ENCODE measurements at regions not wholly inside any gene's neighbourhood (a gene's known extent, or its start where the extent isn't known, plus 50 kb on each side); places are given as distances from the start of the nearest gene placed in this dataset.

DNA sequence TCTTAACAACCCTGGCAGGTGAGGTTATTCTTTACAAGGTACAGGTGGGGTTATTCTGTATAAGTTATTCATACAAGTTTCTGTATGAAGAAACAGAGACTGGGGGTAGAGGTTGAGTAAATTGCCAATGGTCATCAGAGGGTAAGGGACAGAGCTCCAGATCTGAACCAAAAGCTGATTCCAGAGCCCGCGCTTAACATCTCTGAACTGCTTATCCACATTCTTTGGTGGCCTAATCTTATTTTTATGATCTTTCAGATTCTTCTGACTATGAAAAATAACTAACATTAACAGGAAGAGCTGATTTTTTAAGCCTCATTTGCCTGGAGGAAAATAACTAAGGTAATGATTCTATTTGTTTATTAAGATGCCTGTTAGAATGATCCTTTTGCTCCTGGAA, 63.9 kb upstream of the BARHL2 start:
- in situ Hi-C loops (cut with MboI; ENCODE audit: low pct_ligation_motif_present in 1 of 4, low pct_unique_long_range_greater_than_20kb in 1 of 4, low sequenced_read_pairs in 3 of 4), result no loop called here
- Histone ChIP-seq H3K27ac (no peak overlapping the region), H3K4me3 (no peak overlapping the region), H3K9me3 (no peaks in the 10 kb centered on the region), H3K4me1 (no peaks in the 10 kb centered on the region), H3K36me3 (no peaks in the 10 kb centered on the region), H3K27me3 (no peaks in the 10 kb centered on the region)
- 97 to 100% methylated on average over 2 of the region's 2 CpGs for WGBS, 2 donors (ENCODE audit: low coverage in 1 of 2)
- TF ChIP-seq POLR2A (IDR thresholded peaks at IDR 0.05) (no peak), POLR2AphosphoS5 (IDR thresholded peaks at IDR 0.05) (no peak), EP300 (IDR thresholded peaks at IDR 0.05; ENCODE audit: low read depth) (no peak)
- TF ChIP-seq, protein P1, sequence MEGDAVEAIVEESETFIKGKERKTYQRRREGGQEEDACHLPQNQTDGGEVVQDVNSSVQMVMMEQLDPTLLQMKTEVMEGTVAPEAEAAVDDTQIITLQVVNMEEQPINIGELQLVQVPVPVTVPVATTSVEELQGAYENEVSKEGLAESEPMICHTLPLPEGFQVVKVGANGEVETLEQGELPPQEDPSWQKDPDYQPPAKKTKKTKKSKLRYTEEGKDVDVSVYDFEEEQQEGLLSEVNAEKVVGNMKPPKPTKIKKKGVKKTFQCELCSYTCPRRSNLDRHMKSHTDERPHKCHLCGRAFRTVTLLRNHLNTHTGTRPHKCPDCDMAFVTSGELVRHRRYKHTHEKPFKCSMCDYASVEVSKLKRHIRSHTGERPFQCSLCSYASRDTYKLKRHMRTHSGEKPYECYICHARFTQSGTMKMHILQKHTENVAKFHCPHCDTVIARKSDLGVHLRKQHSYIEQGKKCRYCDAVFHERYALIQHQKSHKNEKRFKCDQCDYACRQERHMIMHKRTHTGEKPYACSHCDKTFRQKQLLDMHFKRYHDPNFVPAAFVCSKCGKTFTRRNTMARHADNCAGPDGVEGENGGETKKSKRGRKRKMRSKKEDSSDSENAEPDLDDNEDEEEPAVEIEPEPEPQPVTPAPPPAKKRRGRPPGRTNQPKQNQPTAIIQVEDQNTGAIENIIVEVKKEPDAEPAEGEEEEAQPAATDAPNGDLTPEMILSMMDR (IDR thresholded peaks at IDR 0.05), result no peak
- intact Hi-C loops (cut with DNase I; ENCODE audit: low total_unique reads), result no loop called here
- no peak for DNase-seq

DNA sequence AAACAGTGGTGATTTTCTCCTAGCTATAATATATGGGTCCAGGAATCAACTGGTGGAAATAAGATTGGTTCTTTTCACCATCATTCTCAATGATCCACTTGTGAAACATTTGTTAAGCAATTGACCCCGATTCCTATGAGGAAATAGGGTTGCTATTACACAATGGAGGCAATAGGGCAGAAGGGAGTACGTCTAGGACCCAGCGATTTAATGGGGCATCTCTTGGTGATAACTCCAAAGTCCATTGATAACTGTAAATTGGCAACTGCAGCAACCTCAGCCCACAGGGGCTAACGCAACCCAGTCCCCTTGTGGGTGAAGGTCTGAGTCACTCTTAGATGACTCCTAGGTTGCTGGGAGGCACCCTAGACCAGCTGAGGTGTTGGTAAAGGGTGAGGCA, 62.5 kb upstream of the BARHL2 start:
- H3K27ac ChIP-seq, result no peak overlapping the region
- H3K27me3 ChIP-seq, result no peaks in the 10 kb centered on the region
- DNase-seq, result no peak
- no peaks in the 10 kb centered on the region for H3K36me3 ChIP-seq
- no peak overlapping the region for H3K4me3 ChIP-seq
- intact Hi-C loops (cut with DNase I; ENCODE audit: low total_unique reads) (no loop called here), in situ Hi-C loops (cut with MboI; ENCODE audit: low pct_ligation_motif_present in 1 of 4, low pct_unique_long_range_greater_than_20kb in 1 of 4, low sequenced_read_pairs in 3 of 4) (no loop called here)
- no peaks in the 10 kb centered on the region for H3K9me3 ChIP-seq
- no peaks in the 10 kb centered on the region for H3K4me1 ChIP-seq
- 97 to 100% methylated on average over 1 to 4 of the region's 4 CpGs for WGBS, 2 donors (ENCODE audit: low coverage in 1 of 2)
- TF ChIP-seq POLR2AphosphoS5 (IDR thresholded peaks at IDR 0.05), result no peak
- TF ChIP-seq POLR2A (IDR thresholded peaks at IDR 0.05), result no peak
- TF ChIP-seq, protein P1 (IDR thresholded peaks at IDR 0.05), result no peak
- TF ChIP-seq EP300 (IDR thresholded peaks at IDR 0.05; ENCODE audit: low read depth), result no peak

DNA sequence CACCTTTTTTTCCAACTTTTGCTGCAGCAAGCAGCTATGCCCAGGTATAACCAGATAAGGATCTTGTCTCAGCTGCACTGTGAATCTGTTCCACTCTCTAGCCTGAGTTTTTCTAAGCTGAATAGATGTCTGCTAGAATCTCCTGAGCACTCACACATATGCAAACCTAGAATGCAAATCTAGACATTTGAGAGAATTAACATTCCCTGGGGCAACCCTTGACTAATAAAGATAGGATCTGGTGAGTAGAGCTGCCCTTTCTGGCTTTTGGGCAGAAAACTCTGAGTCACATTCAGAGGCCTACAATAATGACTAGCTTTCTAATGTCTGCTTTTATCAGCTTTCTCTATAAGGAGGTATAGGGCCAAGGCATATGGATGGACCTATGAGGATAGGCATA, 61.4 kb upstream of the BARHL2 start:
- in situ Hi-C loops (cut with MboI; ENCODE audit: low pct_ligation_motif_present in 1 of 4, low pct_unique_long_range_greater_than_20kb in 1 of 4, low sequenced_read_pairs in 3 of 4) (no loop called here), intact Hi-C loops (cut with DNase I; ENCODE audit: low total_unique reads) (no loop called here)

DNA sequence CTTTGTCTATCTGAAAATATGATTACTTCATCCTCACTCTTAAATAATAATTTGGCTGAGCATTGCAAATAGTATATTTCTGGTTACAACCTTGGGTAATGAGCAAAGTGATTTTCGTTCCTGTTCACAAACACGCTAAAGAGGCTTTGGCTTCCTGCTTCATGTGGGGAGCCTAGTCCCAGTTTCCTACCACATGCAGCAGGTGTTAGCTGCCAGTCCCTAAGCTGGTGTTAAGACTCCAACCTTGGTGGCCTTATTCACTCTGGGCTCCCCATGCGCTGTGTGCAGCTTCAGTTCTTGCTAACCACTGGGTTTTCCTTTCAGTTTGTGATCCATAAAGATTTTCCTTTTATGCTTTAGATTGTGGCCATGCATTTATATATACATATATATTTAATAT, 56.7 kb upstream of the BARHL2 start:
- 85 to 92% methylated on average over 2 to 3 of the region's 3 CpGs for WGBS, 2 donors (ENCODE audit: low coverage in 1 of 2)
- intact Hi-C loops (cut with DNase I; ENCODE audit: low total_unique reads), result no loop called here

More for the DNA sequence above, 61.4 kb upstream of the BARHL2 start:
- no peak for DNase-seq
- Histone ChIP-seq H3K27me3 (no peaks in the 10 kb centered on the region), H3K4me1 (no peaks in the 10 kb centered on the region), H3K9me3 (no peaks in the 10 kb centered on the region), H3K36me3 (no peaks in the 10 kb centered on the region), H3K27ac (no peak overlapping the region), H3K4me3 (no peak overlapping the region)
- TF ChIP-seq EP300 (IDR thresholded peaks at IDR 0.05; ENCODE audit: low read depth), result no peak
- no peak for TF ChIP-seq POLR2AphosphoS5 (IDR thresholded peaks at IDR 0.05)
- TF ChIP-seq POLR2A (IDR thresholded peaks at IDR 0.05), result no peak
- TF ChIP-seq, protein P1 (IDR thresholded peaks at IDR 0.05), result no peak

More for the DNA sequence above, 56.7 kb upstream of the BARHL2 start:
- H3K27me3 ChIP-seq, result no peaks in the 10 kb centered on the region
- no peaks in the 10 kb centered on the region for H3K36me3 ChIP-seq
- in situ Hi-C loops (cut with MboI; ENCODE audit: low pct_ligation_motif_present in 1 of 4, low pct_unique_long_range_greater_than_20kb in 1 of 4, low sequenced_read_pairs in 3 of 4), result no loop called here
- TF ChIP-seq POLR2AphosphoS5 (IDR thresholded peaks at IDR 0.05) (no peak), POLR2A (IDR thresholded peaks at IDR 0.05) (no peak), EP300 (IDR thresholded peaks at IDR 0.05; ENCODE audit: low read depth) (no peak)
- TF ChIP-seq, protein P1 (IDR thresholded peaks at IDR 0.05), result no peak
- no peak for DNase-seq
- H3K4me1 ChIP-seq, result no peaks in the 10 kb centered on the region
- no peak overlapping the region for H3K27ac ChIP-seq
- H3K9me3 ChIP-seq, result no peaks in the 10 kb centered on the region
- H3K4me3 ChIP-seq, result no peak overlapping the region
